GM18499 (cell line): ENCODE measurements at regions not wholly inside any gene's neighbourhood (a gene's known extent, or its start where the extent isn't known, plus 50 kb on each side); places are given as distances from the start of the nearest gene placed in this dataset.
"Not testable (repeated sequence)": the region's sequence is repeated elsewhere in the genome, so short reads cannot be mapped to it uniquely, and the experiment has no call there.

Source experiments
- ATAC-seq: cut with Tn5 transposase; IDR thresholded peaks from one replicate; pipeline ENCODE4 v1.9.1; 2021; ENCODE audit warnings: moderate number of reproducible peaks; ENCODE audit not compliant: insufficient read depth, unreplicated experiment

DNA sequence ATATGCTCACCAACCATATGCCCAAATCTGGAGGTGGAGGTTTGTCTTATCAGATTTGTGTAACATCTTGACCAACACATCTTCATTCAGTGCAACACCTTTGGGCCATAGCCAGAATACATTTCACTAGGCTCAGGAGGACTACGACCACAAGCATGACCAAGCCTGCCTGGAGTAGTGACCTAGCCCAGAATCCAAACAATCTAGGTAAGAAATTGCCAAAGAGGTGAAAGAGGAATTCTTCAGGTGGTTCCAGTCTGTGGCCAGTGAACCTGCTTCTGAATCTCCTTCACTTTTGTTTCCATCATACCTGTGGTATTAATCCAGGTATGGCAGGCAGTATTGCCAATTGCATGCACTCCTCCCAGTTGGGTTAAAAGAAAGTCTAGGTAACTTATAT lies 112.8 kb upstream of the RAB18 start:
- no peak for ATAC-seq

DNA sequence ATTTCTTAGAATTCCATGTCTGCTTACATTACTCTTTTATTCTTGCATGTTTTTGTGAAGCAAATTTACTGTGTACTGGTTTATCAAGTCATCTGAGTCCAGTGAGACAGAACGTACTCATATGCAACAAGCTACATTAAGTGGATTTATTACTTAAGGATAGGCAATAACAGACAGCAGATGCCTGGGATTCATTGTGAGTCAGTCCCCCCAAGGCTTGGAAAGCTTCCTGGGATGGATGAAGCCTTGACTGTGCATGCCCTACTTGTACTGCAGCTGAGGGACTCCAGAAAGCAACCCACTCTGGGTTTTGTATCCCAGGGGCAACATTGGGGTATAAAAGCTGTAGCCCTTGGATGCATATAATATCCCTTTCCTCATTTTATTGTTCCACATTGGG lies 113.4 kb upstream of the RAB18 start:
- ATAC-seq = no peak

DNA sequence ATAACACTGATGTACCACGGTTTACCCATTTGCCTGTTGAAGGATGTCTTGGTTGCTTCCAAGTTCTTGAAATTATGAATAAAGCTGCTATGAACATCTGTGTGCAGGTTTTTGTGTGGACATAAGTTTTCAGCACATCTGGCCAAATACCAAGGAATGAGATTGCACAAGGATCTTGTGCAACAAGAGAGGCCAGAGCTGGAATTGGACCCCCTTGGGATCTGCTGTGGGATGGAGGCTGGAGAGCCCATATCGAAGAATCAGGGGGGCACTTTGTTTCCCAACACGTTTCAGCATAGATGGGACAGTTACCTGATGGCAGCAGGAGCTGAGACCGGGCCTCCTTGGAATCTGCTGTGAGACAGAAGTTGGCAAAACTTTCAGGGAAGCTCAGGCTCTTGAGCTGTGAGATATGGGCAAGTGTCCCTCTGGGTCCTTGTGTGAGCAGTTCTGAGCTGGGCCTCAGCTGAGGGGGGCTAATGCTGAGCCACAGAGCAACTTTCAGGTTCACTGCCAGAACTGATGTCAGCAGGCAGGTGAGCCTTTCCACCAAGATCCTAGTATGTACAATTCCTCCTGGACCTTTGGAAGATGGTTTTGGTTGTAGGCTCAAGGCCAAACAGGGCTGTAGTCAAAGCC lies 115.2 kb upstream of the RAB18 start:
- no peak for ATAC-seq

DNA sequence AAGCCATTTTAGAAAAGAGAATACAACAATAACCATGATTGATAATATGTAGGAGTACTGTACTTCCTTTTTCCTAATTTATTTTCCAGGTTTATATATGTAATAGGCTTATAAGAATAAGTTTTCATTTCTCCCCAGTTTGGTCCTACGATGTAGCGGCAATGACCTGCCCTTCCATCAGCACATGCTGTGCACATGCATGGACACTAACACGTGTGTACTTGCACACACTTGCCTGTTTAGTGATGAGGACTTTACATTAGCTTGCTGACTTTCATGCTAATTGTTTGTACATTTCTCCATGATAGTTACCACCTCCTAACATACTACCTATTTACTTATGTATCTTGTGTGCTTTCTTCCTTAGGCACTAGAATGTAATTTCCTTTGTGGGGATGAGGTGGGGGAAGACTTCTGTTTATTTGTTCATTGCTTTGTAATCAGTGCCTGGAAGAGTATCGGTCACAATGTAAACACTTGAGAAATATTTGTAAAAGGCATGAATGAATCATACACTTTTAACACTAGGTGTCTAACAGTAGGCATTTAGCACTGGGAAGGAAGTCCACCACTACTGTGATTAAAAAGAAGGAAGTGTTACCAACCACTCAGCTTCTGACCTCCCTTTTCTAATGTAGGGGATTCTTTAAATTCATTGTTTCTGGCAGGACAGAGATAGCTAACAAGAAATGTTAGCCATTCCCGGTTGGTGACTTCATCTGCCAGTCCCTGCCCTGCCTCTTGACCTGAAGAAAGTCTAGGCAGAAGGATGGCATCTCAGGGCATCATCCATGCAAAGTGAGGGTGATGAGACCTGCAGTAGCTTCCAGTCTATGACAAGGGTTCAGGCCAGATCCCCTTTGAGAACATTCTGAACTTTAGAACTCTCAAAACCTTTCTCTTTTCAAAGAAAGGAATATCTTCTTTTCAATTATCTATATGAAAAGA lies 120.2 kb upstream of the RAB18 start:
- no peak for ATAC-seq

DNA sequence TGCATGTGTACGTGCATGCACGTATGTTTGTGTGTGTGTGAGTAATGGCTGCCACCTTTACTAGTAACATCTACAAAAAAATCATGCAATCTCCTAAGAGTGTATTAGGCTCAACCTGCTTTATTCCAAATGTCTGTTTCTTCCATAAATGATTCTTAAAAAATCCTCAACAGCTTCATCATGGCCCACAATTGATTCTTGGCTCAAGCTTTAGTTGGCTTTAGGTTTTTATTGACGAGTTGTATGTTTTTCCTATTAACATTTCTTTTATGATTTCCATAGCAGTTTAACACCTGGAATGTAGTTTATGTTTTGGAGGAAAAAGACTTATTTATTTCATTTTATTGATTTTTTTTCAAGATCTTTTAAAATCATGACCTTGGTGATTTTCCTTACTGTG lies 121.9 kb upstream of the RAB18 start:
- no peak for ATAC-seq

DNA sequence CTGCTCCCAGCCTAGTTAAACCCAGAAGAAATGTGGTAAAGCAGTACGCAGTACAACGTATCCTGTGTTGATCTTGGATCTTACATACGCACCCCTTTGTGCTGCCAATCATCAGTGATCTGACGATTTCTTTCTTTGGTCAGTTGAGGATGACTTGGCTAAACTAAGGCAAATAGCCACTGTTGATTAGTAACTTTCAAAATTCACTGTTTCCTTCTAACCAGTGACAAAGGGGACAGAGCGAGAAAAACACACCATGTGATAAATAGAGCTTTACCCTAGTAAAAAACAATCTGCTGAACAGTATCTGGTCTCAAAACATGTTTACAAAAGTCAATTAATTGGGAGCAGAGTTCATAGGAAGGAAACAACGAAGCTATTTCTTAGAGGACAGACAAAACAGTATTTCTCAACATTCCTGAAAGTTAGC lies 123.2 kb upstream of the RAB18 start:
- ATAC-seq = no peak

DNA sequence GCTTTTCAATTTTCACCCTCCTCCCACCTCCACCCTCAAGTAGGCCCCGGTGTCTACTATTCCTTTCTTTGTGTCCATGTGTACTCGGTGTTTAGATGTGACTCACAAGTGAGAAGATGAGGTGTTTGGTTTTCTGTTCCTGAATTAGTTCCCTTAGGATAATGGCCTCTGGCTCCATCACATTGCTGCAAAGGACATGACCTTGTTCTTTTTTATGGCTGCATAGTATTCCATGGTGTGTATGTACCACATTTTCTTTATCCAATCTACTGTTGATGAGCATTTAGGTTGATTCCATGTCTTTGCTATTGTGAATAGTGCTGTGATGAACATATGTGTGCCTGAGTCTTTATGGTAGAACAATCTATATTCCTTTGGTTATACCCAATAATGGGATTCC lies 125.1 kb upstream of the RAB18 start:
- ATAC-seq = not testable (repeated sequence)

DNA sequence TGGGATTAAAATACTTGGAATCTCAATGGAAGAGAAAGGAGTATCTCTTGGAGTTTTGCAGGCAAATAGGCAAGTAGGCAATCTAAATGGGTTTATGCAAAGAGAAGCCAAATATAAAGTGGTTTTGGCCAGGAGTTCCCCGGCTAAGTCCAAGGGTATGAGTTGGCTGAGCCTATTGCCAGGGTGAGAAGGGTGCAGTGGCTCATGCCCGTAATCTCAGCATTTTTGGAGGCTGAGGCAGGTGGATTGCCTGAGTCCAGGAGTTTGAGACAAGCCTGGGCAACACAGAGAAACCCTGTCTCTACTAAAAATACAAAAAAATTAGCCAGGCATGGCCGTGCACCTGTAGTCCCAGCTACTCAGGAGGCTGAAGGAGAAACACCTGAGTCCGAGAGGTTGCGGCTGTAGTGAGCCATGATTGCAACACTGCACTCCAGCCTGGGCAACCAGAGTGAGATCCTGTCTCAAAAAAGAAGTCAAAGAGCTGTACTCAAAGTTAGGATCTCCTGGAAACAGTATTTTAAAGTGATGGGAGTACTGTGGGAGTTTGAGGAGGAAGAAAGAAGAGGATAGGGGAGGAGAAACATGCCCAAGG lies 130.4 kb upstream of the RAB18 start:
- no peak for ATAC-seq

DNA sequence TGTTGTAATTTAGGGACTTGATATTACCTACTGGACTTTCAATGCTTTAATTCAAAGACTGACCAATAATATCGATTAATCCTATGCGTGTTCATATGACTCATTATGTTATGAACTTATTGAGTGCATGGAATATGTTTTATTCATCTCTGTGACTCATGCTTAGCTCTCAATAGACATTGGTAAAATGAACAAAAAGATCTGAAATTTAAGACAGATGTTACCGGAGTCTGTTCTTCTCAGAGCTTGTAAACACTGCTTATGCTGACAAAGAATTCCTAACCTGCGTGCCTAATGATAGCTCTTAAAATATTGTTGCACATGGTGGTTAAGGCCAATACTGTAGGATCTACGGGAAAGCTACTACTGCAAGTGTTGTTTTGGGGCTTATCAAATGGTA lies 131.5 kb upstream of the ACBD5 start:
- no peak for ATAC-seq

DNA sequence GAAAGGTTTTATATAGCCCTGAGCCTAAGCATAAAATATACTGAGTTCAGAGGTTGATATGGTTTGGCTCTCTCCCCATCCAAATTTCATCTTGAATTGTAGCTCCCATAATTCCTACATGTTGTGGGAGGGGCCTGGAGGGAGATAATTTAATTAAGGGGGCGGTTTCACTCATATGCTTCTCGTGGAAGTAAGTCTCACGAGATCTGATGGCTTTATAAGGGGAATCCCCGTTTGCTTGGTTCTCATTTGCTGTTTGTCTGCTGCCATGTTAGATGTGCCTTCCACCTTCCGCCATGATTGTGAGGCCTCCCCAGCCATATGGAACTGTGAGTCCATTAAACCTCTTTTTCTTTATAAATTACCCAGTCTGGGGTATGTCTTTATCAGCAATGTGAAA lies 130.8 kb upstream of the ACBD5 start:
- not testable (repeated sequence) for ATAC-seq

DNA sequence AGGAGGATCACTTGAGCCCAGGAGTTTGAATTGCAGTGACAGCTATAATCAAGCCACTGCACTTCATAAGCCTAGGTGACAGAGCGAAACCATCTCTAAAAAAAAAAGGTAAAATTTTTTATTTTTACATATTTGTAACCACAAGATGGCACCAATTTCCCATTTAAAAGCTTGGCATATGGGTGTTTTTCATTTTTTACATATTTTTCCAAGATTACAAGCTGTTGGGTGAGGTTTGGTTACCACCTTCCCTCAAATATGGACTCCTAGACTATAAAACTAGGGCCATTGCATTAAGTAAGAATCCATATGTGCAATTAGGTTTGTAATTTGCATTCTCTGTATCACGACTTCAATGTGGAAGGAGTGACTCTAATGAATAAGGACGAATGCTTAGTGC lies 129.3 kb upstream of the ACBD5 start:
- no peak for ATAC-seq

DNA sequence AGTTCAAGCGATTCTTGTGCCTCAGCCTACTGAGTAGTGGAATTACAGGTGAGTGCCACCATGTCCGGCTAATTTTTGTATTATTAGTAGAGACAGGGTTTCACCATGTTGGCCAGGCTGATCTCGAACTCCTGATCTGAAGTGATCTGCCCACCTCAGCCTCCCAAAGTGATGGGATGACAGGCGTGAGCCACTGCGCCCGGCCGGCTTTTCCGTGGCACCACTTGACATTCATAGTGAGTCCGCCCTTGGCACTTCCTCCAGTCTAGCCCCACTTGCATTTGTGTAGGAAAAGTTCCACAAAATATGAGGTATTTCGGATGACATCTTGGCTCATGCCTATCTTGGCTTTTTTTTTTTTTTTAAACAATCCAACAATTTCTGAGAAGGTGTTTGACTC lies 128.1 kb upstream of the ACBD5 start:
- ATAC-seq = no peak

DNA sequence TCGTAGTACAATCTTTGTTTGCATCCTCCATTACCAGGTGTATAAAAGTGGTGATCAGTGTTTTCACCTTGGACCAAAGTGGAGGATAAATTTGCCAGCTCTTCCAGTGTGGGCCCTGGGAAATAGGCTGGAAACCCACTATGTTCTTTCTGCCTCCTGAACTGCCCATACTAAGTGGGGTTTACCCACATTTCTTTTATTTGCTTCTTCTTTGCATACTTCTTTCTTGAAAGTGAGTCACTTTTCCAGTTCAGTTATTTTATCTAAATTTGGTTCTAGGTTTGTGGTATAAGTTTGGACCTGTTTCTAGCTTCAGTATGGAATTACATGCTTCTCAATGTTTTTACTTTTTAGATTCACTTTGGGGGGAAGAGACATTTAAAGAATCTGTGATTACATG lies 126.2 kb upstream of the ACBD5 start:
- ATAC-seq = no peak

DNA sequence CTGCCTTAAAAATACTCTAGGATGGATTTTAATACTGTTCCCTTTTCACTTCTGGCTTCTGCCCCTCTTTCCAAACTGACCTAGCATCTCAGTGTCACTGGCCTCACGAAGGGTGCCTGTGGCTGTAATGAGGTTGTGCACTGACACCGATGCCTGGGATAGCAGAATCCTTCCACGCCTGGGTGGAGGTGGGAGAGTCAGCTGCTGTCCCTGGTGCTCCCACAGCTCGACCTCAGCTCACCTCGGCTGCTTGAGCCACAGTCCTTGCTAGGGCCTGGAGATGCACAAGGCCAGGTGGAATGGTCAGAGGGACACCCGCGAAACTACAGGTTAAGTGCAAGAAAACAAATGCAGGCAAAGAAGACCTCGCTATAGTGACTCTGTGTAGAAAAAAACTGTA lies 123.4 kb upstream of the ACBD5 start:
- ATAC-seq = no peak

DNA sequence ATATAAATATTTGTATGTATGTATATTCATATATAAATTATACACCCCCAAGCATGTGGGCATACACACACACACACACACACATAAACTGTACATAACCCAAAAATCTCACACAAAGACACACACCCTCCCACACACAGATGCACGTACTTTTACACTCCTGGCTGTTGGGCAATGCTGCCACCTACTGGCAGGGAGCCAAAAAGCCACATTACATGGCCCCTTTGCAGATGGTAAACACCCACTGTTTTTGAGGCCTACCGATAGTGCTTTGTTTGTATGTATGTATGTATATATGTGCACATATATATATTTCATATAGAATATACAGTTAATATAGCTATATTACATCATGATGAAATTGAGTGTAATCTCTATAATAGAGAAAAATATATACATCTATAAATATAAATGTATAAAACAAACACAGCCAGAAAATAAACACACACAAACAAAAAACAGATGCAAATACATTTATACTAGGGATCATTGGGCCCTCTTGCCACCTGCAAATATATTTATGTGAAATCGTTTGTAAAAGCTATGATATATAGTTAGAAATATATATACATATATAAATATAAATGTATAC lies 120.1 kb upstream of the ACBD5 start:
- peak; percentile 90 for ATAC-seq

DNA sequence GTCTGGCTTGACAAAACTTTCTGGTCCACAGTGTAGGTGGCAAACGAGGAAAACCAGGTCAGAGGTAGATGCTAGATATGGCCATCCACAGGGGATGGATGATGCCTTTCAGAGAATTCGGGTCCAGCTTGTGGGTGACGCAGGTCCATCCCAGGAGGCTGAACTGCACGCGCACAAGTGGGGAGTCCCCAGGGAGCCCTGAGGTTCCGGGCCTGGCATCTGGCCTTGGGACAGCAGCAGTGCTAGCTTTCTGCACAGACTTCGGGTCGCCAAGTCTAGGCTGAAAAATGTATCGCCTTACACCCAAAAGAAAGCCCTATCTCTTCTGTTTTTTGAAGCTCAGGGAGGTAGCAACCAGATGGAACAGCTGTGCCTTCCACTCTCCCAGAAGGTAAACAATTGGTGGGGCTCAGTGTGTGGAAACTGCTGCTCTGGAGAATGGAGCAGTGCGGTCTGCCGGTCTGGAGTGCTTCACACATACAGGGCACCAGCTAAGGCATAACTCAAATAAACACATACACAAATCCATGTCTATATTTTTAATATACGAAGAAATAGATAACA lies 119.3 kb upstream of the ACBD5 start:
- ATAC-seq = no peak

DNA sequence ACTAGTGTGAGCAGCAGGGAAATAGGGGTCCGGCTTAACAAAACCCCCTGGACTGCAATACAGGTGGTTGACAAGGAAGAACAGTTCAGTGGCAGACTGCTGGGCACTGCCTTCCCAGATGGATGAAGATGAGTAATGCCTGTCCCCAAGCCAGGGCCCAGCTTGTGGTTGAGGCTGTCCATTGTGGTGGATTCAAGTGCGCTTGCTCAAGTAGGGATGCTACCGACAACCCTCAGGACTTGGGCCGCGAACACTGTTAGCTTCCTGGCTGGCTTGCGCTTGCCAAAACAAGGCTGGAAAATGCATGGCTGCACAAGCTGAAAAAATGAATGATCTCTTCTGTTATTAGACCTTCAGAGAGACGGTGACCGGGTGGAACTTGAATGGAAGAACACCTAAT lies 116.1 kb upstream of the ACBD5 start:
- ATAC-seq = no peak

DNA sequence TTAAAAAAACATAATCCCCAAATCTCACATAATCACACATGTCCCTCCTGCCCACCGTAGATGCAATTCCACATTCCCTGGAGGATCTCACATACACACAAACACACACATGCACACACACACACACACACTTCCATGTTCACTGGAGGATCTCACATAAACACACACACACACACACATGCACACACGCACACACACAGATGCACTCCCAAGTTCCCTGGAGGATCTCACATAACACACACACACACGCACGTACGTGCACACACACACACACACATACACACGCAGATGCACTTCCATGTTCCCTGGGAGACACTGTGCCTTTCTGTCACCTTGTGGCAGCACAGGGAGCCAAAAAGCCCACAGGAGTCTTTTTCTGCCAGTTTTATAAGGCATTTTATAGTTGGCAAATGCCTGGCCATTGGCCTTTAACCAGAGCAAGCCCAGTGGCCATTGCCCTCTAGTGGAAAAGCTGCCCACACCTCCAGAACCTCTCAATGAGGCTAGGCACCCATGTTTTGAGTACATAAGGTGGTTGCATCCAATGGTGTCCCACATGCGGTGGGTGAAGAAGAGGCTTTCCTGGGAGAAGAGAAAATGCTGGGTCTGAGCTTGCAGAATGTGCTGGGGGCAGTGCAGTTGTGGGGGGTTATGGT lies 115.4 kb upstream of the ACBD5 start:
- no peak for ATAC-seq

DNA sequence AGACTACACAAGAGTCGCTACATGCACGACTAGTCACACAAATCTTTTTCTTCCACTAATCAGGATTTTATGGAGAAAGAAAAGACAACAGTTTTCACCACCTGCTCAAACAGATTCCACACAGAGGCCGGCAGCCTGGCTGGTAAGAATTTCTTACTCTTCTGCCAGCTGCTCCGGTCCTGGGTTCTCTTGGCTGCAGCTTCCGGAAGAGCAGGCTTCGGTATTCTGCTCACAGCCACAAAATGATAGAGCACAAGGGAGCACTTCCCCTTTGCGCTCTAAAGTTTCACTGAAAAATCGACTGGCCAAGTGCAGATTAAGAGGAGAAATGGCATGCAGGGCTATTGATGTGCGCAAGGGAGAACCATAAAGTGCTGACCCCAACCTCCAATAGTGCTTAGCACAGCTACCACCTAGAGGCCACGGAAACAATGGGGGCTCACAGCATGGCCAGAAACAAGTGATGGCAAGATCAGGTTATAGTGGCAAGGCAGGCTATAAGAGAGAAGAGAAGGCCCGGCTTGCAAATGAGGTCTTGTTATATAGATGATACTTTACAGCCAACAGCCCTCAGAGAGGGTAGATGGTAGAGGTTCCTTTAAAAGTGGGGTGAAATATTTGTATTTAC lies 114.2 kb upstream of the ACBD5 start:
- peak; percentile 93 for ATAC-seq

DNA sequence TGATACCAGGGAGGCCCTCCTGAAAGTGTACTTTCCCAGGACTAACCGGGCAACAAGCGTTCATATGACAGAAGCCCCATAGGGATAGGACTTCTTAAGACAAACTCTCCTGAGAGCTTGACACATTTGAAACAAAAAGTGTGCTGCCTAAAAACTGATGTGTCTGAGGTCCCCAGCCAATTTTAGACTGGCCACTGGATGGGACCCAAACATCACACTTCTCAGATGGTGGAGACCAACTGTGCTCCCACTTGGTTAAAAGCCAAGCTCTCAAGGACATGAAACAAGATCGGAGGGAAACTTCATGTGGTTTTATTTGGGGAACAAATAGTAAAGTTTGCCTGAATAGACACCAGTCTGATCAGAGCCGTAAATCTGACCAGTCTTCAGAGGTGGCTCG lies 113.5 kb upstream of the ACBD5 start:
- peak; percentile 7 for ATAC-seq
